Osteoblast (primary cell): ENCODE measurements at regions not wholly inside any gene's neighbourhood (a gene's known extent, or its start where the extent isn't known, plus 50 kb on each side); places are given as distances from the start of the nearest gene placed in this dataset.

ENCODE experiments used
- DNase-seq: peaks from one replicate; pipeline ENCODE4 v3.0.0; 2011; ENCODE audit warnings: low spot score, mixed read lengths; ENCODE audit not compliant: insufficient read length; ENCODE audit errors: missing footprints
- H2AFZ ChIP-seq: 2 replicates; pipeline ENCODE4 v1.6.0; 2011; ENCODE audit warnings: mild to moderate bottlenecking, low read length
- H3K27ac ChIP-seq: 2 replicates; pipeline ENCODE4 v1.5.1; 2011; ENCODE audit warnings: mild to moderate bottlenecking, low read depth, low read length, moderate library complexity
- H3K27me3 ChIP-seq: 2 replicates; pipeline ENCODE4 v1.6.0; 2012; ENCODE audit warnings: mild to moderate bottlenecking, control low read depth, inconsistent platforms, low read length, moderate library complexity; ENCODE audit not compliant: insufficient read depth
- H3K36me3 ChIP-seq: 2 replicates; pipeline ENCODE4 v1.5.1; 2011; ENCODE audit warnings: mild to moderate bottlenecking, low read length, control low read depth, moderate library complexity; ENCODE audit not compliant: insufficient read depth
- H3K4me1 ChIP-seq: 2 replicates; pipeline ENCODE4 v1.5.1; 2011; ENCODE audit warnings: mild to moderate bottlenecking, low read length, control low read depth, moderate library complexity; ENCODE audit not compliant: insufficient read depth
- H3K4me2 ChIP-seq: 2 replicates; pipeline ENCODE4 v1.6.0; 2011; ENCODE audit warnings: mild to moderate bottlenecking, low read length; ENCODE audit not compliant: insufficient read depth
- H3K4me3 ChIP-seq: fragments of 200-600 bp; sonication (generic); 3 replicates; pipeline ENCODE4 v1.5.1; 2012; ENCODE audit warnings: mild to moderate bottlenecking, low read length, inconsistent platforms; ENCODE audit not compliant: insufficient read depth
- H3K79me2 ChIP-seq: 2 replicates; pipeline ENCODE4 v1.6.0; 2012; ENCODE audit warnings: mild to moderate bottlenecking, low read length, control low read depth, inconsistent platforms; ENCODE audit not compliant: insufficient read depth
- H3K9me3 ChIP-seq: 2 replicates; pipeline ENCODE4 v1.5.1; 2011; ENCODE audit warnings: low read depth, low read length, control low read depth
- H4K20me1 ChIP-seq: 2 replicates; pipeline ENCODE4 v1.6.0; 2012; ENCODE audit warnings: mild to moderate bottlenecking, low read length, control low read depth; ENCODE audit not compliant: insufficient read depth
- CTCF ChIP-seq: IDR thresholded peaks from 2 replicates; pipeline ENCODE4 v1.5.1; 2011; ENCODE audit warnings: mild to moderate bottlenecking, low read depth, low read length, moderate library complexity; ENCODE audit errors: extremely low read depth

DNA sequence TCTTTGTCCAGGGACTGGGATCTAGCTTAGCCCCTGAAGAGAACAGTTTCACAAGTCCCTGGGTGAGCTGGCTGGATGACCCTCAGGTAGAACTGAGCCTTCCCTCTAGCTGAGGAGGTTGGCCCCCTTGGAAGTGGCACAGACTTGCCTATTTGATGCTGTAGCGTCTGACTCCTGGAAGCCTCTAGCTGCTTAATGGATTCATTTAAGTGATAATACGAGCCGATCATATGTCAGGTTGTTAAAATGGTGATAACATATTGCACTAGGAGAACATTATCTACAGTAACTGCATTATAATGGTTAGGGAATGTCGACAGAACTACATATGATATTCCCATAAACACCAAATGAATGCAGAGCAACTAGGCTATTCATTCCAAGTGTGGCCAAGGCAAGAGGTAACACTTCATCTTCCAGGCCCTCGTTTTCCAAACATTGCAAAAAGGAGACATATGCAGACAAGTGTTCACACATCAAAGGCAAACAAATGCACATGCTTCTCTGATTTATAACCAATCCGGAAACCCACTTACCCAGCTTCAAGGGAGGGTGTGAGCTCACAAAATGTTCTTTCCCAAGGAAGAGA, 340.1 kb upstream of the PLXNA2 start:
- no peak for DNase-seq
- Histone ChIP-seq H3K4me3 (no peak overlapping the region), H3K9me3 (no peaks in the 10 kb centered on the region), H3K36me3 (no peaks in the 10 kb centered on the region), H3K79me2 (no peaks in the 10 kb centered on the region), H4K20me1 (no peaks in the 10 kb centered on the region), H3K27ac (no peak overlapping the region), H3K27me3 (no peaks in the 10 kb centered on the region), H3K4me1 (no peaks in the 10 kb centered on the region), H2AFZ (no peak overlapping the region), H3K4me2 (no peak overlapping the region)
- no peak for TF ChIP-seq CTCF

- H3K4me3 ChIP-seq: no peak overlapping the region
- H2AFZ ChIP-seq: no peak overlapping the region
- no peak overlapping the region for H3K4me2 ChIP-seq
- no peak overlapping the region for H3K27ac ChIP-seq
- H3K79me2 ChIP-seq: no peaks in the 10 kb centered on the region
- no peaks in the 10 kb centered on the region for H3K9me3 ChIP-seq
- H4K20me1 ChIP-seq: no peaks in the 10 kb centered on the region
- no peak for DNase-seq
- no peaks in the 10 kb centered on the region for H3K27me3 ChIP-seq
- H3K36me3 ChIP-seq: no peaks in the 10 kb centered on the region
- no peaks in the 10 kb centered on the region for H3K4me1 ChIP-seq
- TF ChIP-seq CTCF: no peak
Measured at GRCh38 chr1:208587110-208587509, 342.9 kb upstream of the PLXNA2 start.

DNA sequence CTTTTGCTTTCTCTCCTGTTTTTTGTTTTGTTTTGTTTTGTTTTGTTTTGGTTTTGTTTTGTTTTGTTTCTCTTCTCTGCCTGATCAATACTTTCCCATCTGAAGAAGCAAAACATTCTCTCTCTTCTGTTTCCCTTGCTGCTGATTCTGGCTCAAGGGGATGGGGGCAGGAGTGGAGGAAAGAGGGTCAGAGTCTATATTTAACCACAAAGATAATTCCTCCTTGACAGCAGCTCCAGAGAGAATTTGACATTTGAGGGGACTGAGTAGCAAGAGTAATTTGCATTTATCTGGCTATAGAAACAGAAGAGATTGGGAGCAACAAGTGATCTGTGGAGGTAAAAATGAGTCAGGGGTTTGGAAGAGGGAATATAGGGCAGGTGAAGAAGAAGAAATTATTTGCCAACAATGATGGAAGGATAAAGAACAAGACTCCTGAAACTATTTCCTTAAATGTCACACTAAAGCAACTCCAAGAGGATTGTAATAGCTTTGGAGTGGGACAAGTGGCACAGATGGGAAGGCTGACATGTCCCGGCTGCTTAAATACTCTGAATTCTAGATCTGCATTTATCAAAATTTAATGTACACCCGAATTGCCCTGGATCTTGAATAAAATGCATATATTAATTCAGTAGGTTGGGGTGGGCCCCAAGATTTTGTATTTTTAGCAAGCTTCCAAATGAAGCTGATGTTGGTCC, 349.3 kb upstream of the PLXNA2 start:
- H2AFZ ChIP-seq: no peak overlapping the region
- H3K9me3 ChIP-seq: no peaks in the 10 kb centered on the region
- no peaks in the 10 kb centered on the region for H3K36me3 ChIP-seq
- TF ChIP-seq CTCF: no peak
- no peaks in the 10 kb centered on the region for H3K79me2 ChIP-seq
- no peak overlapping the region for H3K27ac ChIP-seq
- H3K4me3 ChIP-seq: no peak overlapping the region
- H3K4me2 ChIP-seq: no peak overlapping the region
- no peaks in the 10 kb centered on the region for H3K27me3 ChIP-seq
- H3K4me1 ChIP-seq: no peaks in the 10 kb centered on the region
- DNase-seq: no peak
- no peaks in the 10 kb centered on the region for H4K20me1 ChIP-seq

DNA sequence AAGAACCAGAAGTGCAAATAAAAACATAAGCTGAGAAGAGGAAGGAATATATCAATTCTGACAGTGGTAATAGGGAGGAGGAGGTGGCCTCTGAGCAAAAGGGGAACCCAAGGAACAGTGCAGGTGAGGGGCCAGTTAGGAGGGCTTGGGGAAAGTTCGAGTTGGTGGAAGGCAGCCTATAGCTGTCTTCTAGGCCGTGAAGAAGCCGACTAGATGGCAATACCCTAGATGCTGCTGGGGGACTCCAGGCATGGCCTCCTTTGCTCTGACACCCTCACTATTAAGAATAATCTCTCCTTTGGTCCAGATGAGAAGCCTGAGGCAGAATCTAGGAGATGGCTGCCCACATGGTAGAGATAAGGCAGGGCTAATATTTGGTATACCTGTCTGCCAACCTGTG, 351.1 kb upstream of the PLXNA2 start:
- Histone ChIP-seq H3K4me3 (no peak overlapping the region), H3K27ac (no peak overlapping the region), H3K79me2 (no peaks in the 10 kb centered on the region), H3K27me3 (no peaks in the 10 kb centered on the region), H2AFZ (no peak overlapping the region), H3K4me2 (no peak overlapping the region), H4K20me1 (no peaks in the 10 kb centered on the region), H3K9me3 (no peaks in the 10 kb centered on the region), H3K4me1 (no peaks in the 10 kb centered on the region), H3K36me3 (no peaks in the 10 kb centered on the region)
- no peak for TF ChIP-seq CTCF
- no peak for DNase-seq
